ENCODE measurements at regions not wholly inside any gene's neighbourhood (a gene's known extent, or its start where the extent isn't known, plus 50 kb on each side); places are given as distances from the start of the nearest gene placed in this dataset.

DNA sequence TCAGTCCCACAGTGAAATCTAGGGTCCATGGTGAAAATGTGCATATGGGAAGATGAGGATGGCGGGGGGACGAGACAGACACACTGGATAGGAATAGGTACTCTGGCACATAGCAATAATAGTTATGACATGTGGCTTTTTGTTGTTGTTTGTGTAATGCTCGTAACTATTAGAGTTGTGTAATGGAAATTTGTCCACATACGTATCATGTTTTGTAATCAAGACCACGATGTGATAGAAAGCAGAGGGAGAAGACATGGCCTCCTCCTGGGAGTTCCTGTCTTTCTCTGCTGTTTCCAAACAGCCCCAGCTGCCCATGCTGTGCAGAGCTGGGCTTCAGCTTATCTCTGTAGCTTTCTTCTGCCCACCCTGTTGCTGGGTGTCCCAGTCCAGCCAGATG lies 185.3 kb upstream of the TMTC4 start:
- ATAC-seq (no peak), DNase-seq (ENCODE audit: low spot score) (no peak)
- no peak for TF ChIP-seq NANOG (IDR thresholded peaks at IDR 0.05; ENCODE audit: borderline replicate concordance)
- no peaks in the 10 kb centered on the region for H3K4me1 ChIP-seq (ENCODE audit: insufficient read depth)
- H3K4me3 ChIP-seq = no peak overlapping the region
- Mint-ChIP-seq H3K4me3 (no peak overlapping the region), H3K4me1 (no peaks in the 10 kb centered on the region), H3K27me3 (ENCODE audit: insufficient read depth, low read depth, poor library complexity) (peaks cover 2% of the 10 kb centered on the region), H3K36me3 (ENCODE audit: low read depth) (peaks cover 2% of the 10 kb centered on the region; the same call in 1 of the 3 replicates), H3K27ac (no peak overlapping the region), H3K9me3 (no peaks in the 10 kb centered on the region; the same call in 2 of the 3 replicates)
- H4K20me1 ChIP-seq (replicated peaks; ENCODE audit: insufficient read depth) = no peaks in the 10 kb centered on the region
- no peak overlapping the region for H2AFZ ChIP-seq
- H3F3A ChIP-seq (replicated peaks; ENCODE audit: low read depth) = no peaks in the 10 kb centered on the region
- no peaks in the 10 kb centered on the region for H3K27me3 ChIP-seq (ENCODE audit: insufficient read depth)
- H3K9me2 ChIP-seq (ENCODE audit: insufficient read depth) = no peaks in the 10 kb centered on the region
- no peak overlapping the region for H3K4me2 ChIP-seq
- no peak overlapping the region for H3K27ac ChIP-seq (ENCODE audit: low read depth)
- no peaks in the 10 kb centered on the region for H3K79me2 ChIP-seq (replicated peaks; ENCODE audit: insufficient read depth)
- no peaks in the 10 kb centered on the region for H3K36me3 ChIP-seq (ENCODE audit: insufficient read depth)

DNA sequence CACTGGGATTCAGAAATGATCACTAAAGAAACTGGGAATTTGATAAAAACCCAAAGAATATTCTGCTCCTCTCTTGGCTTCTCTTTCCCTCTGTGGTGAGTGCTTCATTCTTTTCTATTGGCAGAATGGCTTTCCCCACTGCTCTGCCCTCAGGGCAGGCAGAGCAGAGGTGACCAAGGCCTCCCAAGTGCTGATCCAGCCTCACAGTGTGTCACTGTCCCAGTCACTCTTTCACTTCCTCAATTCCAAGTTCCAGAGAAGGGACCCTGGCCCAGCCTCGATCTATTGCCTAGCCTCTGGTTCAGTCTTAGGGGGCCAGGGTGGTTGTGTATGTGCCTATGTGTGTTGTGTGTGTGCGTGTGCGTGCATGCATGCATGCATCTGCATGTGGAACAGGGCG lies 180.6 kb upstream of the TMTC4 start:
- peaks cover 2% of the 10 kb centered on the region for H3K27me3 Mint-ChIP-seq (ENCODE audit: insufficient read depth, low read depth, poor library complexity)
- ATAC-seq (no peak), DNase-seq (ENCODE audit: low spot score) (no peak)
- no peak overlapping the region for H3K4me3 ChIP-seq
- no peaks in the 10 kb centered on the region for H3K36me3 ChIP-seq (ENCODE audit: insufficient read depth)
- no peaks in the 10 kb centered on the region for H3K9me2 ChIP-seq (ENCODE audit: insufficient read depth)
- H3K27ac Mint-ChIP-seq = no peak overlapping the region
- no peaks in the 10 kb centered on the region for H3K79me2 ChIP-seq (replicated peaks; ENCODE audit: insufficient read depth)
- peaks cover 10% of the 10 kb centered on the region; the same call in 1 of the 2 replicates for H3K4me1 ChIP-seq (ENCODE audit: insufficient read depth)
- no peaks in the 10 kb centered on the region for H3K9me3 Mint-ChIP-seq
- H3K4me3 Mint-ChIP-seq = no peak overlapping the region
- no peaks in the 10 kb centered on the region for H4K20me1 ChIP-seq (replicated peaks; ENCODE audit: insufficient read depth)
- H3F3A ChIP-seq (replicated peaks; ENCODE audit: low read depth) = no peaks in the 10 kb centered on the region
- no peaks in the 10 kb centered on the region for H3K27me3 ChIP-seq (ENCODE audit: insufficient read depth)
- no peak overlapping the region for H3K4me2 ChIP-seq
- no peak overlapping the region for H3K27ac ChIP-seq (ENCODE audit: low read depth)
- H2AFZ ChIP-seq = no peak overlapping the region
- H3K36me3 Mint-ChIP-seq (ENCODE audit: low read depth) = no peaks in the 10 kb centered on the region
- peaks cover 15% of the 10 kb centered on the region for H3K4me1 Mint-ChIP-seq
- TF ChIP-seq, protein P1, sequence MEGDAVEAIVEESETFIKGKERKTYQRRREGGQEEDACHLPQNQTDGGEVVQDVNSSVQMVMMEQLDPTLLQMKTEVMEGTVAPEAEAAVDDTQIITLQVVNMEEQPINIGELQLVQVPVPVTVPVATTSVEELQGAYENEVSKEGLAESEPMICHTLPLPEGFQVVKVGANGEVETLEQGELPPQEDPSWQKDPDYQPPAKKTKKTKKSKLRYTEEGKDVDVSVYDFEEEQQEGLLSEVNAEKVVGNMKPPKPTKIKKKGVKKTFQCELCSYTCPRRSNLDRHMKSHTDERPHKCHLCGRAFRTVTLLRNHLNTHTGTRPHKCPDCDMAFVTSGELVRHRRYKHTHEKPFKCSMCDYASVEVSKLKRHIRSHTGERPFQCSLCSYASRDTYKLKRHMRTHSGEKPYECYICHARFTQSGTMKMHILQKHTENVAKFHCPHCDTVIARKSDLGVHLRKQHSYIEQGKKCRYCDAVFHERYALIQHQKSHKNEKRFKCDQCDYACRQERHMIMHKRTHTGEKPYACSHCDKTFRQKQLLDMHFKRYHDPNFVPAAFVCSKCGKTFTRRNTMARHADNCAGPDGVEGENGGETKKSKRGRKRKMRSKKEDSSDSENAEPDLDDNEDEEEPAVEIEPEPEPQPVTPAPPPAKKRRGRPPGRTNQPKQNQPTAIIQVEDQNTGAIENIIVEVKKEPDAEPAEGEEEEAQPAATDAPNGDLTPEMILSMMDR (conservative IDR thresholded peaks at IDR 0.05; ENCODE audit: low read depth in 2 of 2) = no peak
- TF ChIP-seq ZNF331 (CRISPR knock-in tag; IDR thresholded peaks at IDR 0.05; ENCODE audit: low read depth) (no peak), POLR2AphosphoS5 (IDR thresholded peaks at IDR 0.05; ENCODE audit: low read depth) (no peak), EZH2 (IDR thresholded peaks at IDR 0.05; ENCODE audit: low read depth, unreplicated experiment) (no peak), STAT1 (IDR thresholded peaks at IDR 0.05; ENCODE audit: unreplicated experiment) (no peak), EZH2phosphoT487 (IDR thresholded peaks at IDR 0.05; ENCODE audit: unreplicated experiment) (no peak), NANOG (IDR thresholded peaks at IDR 0.05; ENCODE audit: borderline replicate concordance) (no peak)
- TF ChIP-seq, protein P2, sequence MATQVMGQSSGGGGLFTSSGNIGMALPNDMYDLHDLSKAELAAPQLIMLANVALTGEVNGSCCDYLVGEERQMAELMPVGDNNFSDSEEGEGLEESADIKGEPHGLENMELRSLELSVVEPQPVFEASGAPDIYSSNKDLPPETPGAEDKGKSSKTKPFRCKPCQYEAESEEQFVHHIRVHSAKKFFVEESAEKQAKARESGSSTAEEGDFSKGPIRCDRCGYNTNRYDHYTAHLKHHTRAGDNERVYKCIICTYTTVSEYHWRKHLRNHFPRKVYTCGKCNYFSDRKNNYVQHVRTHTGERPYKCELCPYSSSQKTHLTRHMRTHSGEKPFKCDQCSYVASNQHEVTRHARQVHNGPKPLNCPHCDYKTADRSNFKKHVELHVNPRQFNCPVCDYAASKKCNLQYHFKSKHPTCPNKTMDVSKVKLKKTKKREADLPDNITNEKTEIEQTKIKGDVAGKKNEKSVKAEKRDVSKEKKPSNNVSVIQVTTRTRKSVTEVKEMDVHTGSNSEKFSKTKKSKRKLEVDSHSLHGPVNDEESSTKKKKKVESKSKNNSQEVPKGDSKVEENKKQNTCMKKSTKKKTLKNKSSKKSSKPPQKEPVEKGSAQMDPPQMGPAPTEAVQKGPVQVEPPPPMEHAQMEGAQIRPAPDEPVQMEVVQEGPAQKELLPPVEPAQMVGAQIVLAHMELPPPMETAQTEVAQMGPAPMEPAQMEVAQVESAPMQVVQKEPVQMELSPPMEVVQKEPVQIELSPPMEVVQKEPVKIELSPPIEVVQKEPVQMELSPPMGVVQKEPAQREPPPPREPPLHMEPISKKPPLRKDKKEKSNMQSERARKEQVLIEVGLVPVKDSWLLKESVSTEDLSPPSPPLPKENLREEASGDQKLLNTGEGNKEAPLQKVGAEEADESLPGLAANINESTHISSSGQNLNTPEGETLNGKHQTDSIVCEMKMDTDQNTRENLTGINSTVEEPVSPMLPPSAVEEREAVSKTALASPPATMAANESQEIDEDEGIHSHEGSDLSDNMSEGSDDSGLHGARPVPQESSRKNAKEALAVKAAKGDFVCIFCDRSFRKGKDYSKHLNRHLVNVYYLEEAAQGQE (IDR thresholded peaks at IDR 0.05; ENCODE audit: unreplicated experiment) = no peak
- TF ChIP-seq, protein P3, sequence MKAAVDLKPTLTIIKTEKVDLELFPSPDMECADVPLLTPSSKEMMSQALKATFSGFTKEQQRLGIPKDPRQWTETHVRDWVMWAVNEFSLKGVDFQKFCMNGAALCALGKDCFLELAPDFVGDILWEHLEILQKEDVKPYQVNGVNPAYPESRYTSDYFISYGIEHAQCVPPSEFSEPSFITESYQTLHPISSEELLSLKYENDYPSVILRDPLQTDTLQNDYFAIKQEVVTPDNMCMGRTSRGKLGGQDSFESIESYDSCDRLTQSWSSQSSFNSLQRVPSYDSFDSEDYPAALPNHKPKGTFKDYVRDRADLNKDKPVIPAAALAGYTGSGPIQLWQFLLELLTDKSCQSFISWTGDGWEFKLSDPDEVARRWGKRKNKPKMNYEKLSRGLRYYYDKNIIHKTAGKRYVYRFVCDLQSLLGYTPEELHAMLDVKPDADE (IDR thresholded peaks at IDR 0.05) = no peak
- TF ChIP-seq, protein P4, sequence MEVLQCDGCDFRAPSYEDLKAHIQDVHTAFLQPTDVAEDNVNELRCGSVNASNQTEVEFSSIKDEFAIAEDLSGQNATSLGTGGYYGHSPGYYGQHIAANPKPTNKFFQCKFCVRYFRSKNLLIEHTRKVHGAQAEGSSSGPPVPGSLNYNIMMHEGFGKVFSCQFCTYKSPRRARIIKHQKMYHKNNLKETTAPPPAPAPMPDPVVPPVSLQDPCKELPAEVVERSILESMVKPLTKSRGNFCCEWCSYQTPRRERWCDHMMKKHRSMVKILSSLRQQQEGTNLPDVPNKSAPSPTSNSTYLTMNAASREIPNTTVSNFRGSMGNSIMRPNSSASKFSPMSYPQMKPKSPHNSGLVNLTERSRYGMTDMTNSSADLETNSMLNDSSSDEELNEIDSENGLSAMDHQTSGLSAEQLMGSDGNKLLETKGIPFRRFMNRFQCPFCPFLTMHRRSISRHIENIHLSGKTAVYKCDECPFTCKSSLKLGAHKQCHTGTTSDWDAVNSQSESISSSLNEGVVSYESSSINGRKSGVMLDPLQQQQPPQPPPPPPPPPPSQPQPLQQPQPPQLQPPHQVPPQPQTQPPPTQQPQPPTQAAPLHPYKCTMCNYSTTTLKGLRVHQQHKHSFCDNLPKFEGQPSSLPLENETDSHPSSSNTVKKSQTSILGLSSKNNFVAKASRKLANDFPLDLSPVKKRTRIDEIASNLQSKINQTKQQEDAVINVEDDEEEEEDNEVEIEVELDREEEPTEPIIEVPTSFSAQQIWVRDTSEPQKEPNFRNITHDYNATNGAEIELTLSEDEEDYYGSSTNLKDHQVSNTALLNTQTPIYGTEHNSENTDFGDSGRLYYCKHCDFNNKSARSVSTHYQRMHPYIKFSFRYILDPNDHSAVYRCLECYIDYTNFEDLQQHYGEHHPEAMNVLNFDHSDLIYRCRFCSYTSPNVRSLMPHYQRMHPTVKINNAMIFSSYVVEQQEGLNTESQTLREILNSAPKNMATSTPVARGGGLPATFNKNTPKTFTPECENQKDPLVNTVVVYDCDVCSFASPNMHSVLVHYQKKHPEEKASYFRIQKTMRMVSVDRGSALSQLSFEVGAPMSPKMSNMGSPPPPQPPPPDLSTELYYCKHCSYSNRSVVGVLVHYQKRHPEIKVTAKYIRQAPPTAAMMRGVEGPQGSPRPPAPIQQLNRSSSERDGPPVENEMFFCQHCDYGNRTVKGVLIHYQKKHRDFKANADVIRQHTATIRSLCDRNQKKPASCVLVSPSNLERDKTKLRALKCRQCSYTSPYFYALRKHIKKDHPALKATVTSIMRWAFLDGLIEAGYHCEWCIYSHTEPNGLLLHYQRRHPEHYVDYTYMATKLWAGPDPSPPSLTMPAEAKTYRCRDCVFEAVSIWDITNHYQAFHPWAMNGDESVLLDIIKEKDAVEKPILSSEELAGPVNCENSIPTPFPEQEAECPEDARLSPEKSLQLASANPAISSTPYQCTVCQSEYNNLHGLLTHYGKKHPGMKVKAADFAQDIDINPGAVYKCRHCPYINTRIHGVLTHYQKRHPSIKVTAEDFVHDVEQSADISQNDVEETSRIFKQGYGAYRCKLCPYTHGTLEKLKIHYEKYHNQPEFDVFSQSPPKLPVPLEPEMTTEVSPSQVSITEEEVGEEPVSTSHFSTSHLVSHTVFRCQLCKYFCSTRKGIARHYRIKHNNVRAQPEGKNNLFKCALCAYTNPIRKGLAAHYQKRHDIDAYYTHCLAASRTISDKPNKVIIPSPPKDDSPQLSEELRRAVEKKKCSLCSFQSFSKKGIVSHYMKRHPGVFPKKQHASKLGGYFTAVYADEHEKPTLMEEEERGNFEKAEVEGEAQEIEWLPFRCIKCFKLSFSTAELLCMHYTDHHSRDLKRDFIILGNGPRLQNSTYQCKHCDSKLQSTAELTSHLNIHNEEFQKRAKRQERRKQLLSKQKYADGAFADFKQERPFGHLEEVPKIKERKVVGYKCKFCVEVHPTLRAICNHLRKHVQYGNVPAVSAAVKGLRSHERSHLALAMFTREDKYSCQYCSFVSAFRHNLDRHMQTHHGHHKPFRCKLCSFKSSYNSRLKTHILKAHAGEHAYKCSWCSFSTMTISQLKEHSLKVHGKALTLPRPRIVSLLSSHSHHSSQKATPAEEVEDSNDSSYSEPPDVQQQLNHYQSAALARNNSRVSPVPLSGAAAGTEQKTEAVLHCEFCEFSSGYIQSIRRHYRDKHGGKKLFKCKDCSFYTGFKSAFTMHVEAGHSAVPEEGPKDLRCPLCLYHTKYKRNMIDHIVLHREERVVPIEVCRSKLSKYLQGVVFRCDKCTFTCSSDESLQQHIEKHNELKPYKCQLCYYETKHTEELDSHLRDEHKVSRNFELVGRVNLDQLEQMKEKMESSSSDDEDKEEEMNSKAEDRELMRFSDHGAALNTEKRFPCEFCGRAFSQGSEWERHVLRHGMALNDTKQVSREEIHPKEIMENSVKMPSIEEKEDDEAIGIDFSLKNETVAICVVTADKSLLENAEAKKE (CRISPR knock-in tag; IDR thresholded peaks at IDR 0.05) = no peak

Measured in GM23338 (cell line).